ENCODE measurements at regions not wholly inside any gene's neighbourhood (a gene's known extent, or its start where the extent isn't known, plus 50 kb on each side); places are given as distances from the start of the nearest gene placed in this dataset.

GRCh38 chr3:132777171-132777570, 55.0 kb upstream of the NPHP3 start:
- TF ChIP-seq, protein P1, sequence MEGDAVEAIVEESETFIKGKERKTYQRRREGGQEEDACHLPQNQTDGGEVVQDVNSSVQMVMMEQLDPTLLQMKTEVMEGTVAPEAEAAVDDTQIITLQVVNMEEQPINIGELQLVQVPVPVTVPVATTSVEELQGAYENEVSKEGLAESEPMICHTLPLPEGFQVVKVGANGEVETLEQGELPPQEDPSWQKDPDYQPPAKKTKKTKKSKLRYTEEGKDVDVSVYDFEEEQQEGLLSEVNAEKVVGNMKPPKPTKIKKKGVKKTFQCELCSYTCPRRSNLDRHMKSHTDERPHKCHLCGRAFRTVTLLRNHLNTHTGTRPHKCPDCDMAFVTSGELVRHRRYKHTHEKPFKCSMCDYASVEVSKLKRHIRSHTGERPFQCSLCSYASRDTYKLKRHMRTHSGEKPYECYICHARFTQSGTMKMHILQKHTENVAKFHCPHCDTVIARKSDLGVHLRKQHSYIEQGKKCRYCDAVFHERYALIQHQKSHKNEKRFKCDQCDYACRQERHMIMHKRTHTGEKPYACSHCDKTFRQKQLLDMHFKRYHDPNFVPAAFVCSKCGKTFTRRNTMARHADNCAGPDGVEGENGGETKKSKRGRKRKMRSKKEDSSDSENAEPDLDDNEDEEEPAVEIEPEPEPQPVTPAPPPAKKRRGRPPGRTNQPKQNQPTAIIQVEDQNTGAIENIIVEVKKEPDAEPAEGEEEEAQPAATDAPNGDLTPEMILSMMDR (IDR thresholded peaks at IDR 0.05), result no peak
- TF ChIP-seq POLR2A (IDR thresholded peaks at IDR 0.05), result no peak
